Lower leg skin (tissue), 3 donors: ENCODE measurements at regions not wholly inside any gene's neighbourhood (a gene's known extent, or its start where the extent isn't known, plus 50 kb on each side); places are given as distances from the start of the nearest gene placed in this dataset.

Source experiments
- CTCF ChIP-seq, 3 donors: fragments of 450-650 bp; IDR thresholded peaks; one replicate each; pipeline ENCODE4 v1.5.1; 2016; ENCODE audit warnings: antibody characterized with exemption in 3 of 3, mild to moderate bottlenecking in 3 of 3, moderate library complexity in 2 of 3
- POLR2A ChIP-seq, 2 donors: fragments of 450-650 bp; IDR thresholded peaks; one replicate each; pipeline ENCODE4 v1.6.1; 2016 to 2017; ENCODE audit warnings: antibody characterized with exemption in 2 of 2, mild to moderate bottlenecking in 1 of 2, moderate library complexity in 1 of 2

GRCh38 chr13:80214050-80214449 is 126.9 kb downstream of the SPRY2 start:
- no peak for TF ChIP-seq POLR2A (IDR thresholded peaks at IDR 0.05)
- no peak for TF ChIP-seq CTCF (IDR thresholded peaks at IDR 0.05)
